SK-N-SH (cell line): ENCODE measurements at regions not wholly inside any gene's neighbourhood (a gene's known extent, or its start where the extent isn't known, plus 50 kb on each side); places are given as distances from the start of the nearest gene placed in this dataset.

Source experiments
- CTCF ChIA-PET: fragments of 300-600, 350-600 bp; formaldehyde crosslinking; extraction: SDS; loops from one replicate; lab custom pipeline; 2021; lab: Yijun Ruan, JAX
- POLR2A ChIA-PET: fragments of 350-600 bp; sonication (Branson Sonifier 250); formaldehyde crosslinking; extraction: SDS; loops from one replicate; lab custom pipeline; 2020; ENCODE audit warnings: antibody characterized with exemption, inconsistent platforms; lab: Yijun Ruan, JAX
- DNase-seq: peaks from one replicate; pipeline ENCODE4 v3.0.0; 2012
- H2AFZ ChIP-seq: fragments of 200-600 bp; sonication (generic); 2 replicates; pipeline ENCODE4 v1.8.1; 2016; ENCODE audit warnings: antibody characterized with exemption, mild to moderate bottlenecking, low read depth
- H3F3A ChIP-seq: fragments of 200-600 bp; sonication (generic); replicated peaks from 2 replicates; pipeline ENCODE3; 2016; ENCODE audit warnings: antibody characterized with exemption, mild to moderate bottlenecking; ENCODE audit not compliant: insufficient read depth
- H3K27ac ChIP-seq, 2 experiments: fragments of 200-500 bp in 1 of 2; fragments of 200-600 bp in 1 of 2; sonication (Bioruptor generic) in 1 of 2; sonication (generic), shearing (Covaris generic) in 1 of 2; 2 replicates each; pipeline versions ENCODE4 v1.5.1 to v1.6.1; 2014 to 2016; ENCODE audit warnings: low read depth in 2 of 2, inconsistent platforms in 1 of 2, low read length in 1 of 2, mild to moderate bottlenecking in 1 of 2, mixed read lengths in 1 of 2
- H3K27me3 ChIP-seq: fragments of 200-600 bp; sonication (generic), shearing (Covaris generic); 2 replicates; pipeline ENCODE4 v1.6.1; 2016; ENCODE audit warnings: mixed run types; ENCODE audit not compliant: insufficient read depth
- H3K36me3 ChIP-seq, 2 experiments: fragments of 200-500 bp in 1 of 2; fragments of 200-600 bp in 1 of 2; sonication (Bioruptor generic) in 1 of 2; sonication (generic) in 1 of 2; replicated peaks in 1 of 2; 2 replicates each; pipeline versions ENCODE3 to v1.5.1; 2014 to 2016; ENCODE audit warnings: low read length in 1 of 2, mild to moderate bottlenecking in 1 of 2; ENCODE audit not compliant: insufficient read depth in 2 of 2, control insufficient read depth in 1 of 2
- H3K4me1 ChIP-seq, 2 experiments: fragments of 200-500 bp in 1 of 2; fragments of 200-600 bp in 1 of 2; sonication (Bioruptor generic) in 1 of 2; sonication (generic), shearing (Covaris generic) in 1 of 2; 2 replicates each; pipeline versions ENCODE4 v1.5.1 to v1.6.1; 2014 to 2016; ENCODE audit warnings: low read depth in 1 of 2, low read length in 1 of 2, mixed run types in 1 of 2; ENCODE audit not compliant: insufficient read depth in 2 of 2, control insufficient read depth in 1 of 2
- H3K4me2 ChIP-seq: fragments of 200-600 bp; sonication (generic), shearing (Covaris generic); 2 replicates; pipeline ENCODE4 v1.6.1; 2017; ENCODE audit warnings: mixed run types
- H3K4me3 ChIP-seq, 2 experiments: fragments of 200-500 bp in 1 of 2; fragments of 200-600 bp in 1 of 2; sonication (Bioruptor generic) in 1 of 2; sonication (generic), shearing (Covaris generic) in 1 of 2; 2 replicates each; pipeline versions ENCODE4 v1.5.1 to v1.8.1; 2014 to 2016; ENCODE audit warnings: low read depth in 2 of 2, inconsistent platforms in 1 of 2, low read length in 1 of 2, mild to moderate bottlenecking in 1 of 2, mixed read lengths in 1 of 2, moderate library complexity in 1 of 2
- H3K79me2 ChIP-seq: fragments of 200-600 bp; sonication (generic); 2 replicates; pipeline ENCODE4 v1.8.1; 2017; ENCODE audit warnings: mild to moderate bottlenecking; ENCODE audit not compliant: insufficient read depth
- H3K9ac ChIP-seq: fragments of 200-600 bp; sonication (generic); 2 replicates; pipeline ENCODE4 v1.6.1; 2017; ENCODE audit warnings: mixed run types
- H3K9me2 ChIP-seq: fragments of 200-600 bp; sonication (generic); 2 replicates; pipeline ENCODE4 v1.6.1; 2017; ENCODE audit warnings: mixed run types
- H3K9me3 ChIP-seq: fragments of 200-600 bp; sonication (generic); 2 replicates; pipeline ENCODE4 v1.6.1; 2017; ENCODE audit warnings: mixed run types, mild to moderate bottlenecking, moderate library complexity
- H4K20me1 ChIP-seq: fragments of 200-600 bp; sonication (generic); 2 replicates; pipeline ENCODE4 v1.6.1; 2017; ENCODE audit warnings: mild to moderate bottlenecking, mixed run types; ENCODE audit not compliant: insufficient read depth
- CHD2 ChIP-seq: fragments of 150-350 bp; IDR thresholded peaks from 2 replicates; pipeline ENCODE4 v1.6.1; 2018; ENCODE audit warnings: low read length; ENCODE audit not compliant: partially characterized antibody
- GATA2 ChIP-seq: sonication (generic); formaldehyde crosslinking; IDR thresholded peaks from 2 replicates; pipeline ENCODE4 v1.5.0; 2020; ENCODE audit warnings: mild to moderate bottlenecking, missing genetic modification reagents
- MXI1 ChIP-seq: IDR thresholded peaks from 2 replicates; pipeline ENCODE4 v1.6.1; 2012; ENCODE audit warnings: mild to moderate bottlenecking, low read depth, low read length, improper control_type of control experiment
- RCOR1 ChIP-seq: fragments of 150-350 bp; IDR thresholded peaks from 2 replicates; pipeline ENCODE4 v1.6.1; 2017; ENCODE audit warnings: antibody characterized with exemption, low read length
- RFX5 ChIP-seq: IDR thresholded peaks from 2 replicates; pipeline ENCODE4 v1.6.1; 2012; ENCODE audit warnings: mild to moderate bottlenecking, improper control_type of control experiment, low read length
- TEAD4 ChIP-seq: IDR thresholded peaks from 2 replicates; pipeline ENCODE4 v1.4.0; 2012; ENCODE audit warnings: mild to moderate bottlenecking, borderline replicate concordance; ENCODE audit not compliant: insufficient read depth
- WGBS: methylation state at CpG from one replicate; pipeline ENCODE4 v1.1.6; 2017; ENCODE audit warnings: low lambda C conversion rate; 5-methylcytosine and 5-hydroxymethylcytosine counted together
- TF ChIP-seq, protein P1 (sequence below): IDR thresholded peaks from 2 replicates; pipeline ENCODE4 v1.4.0; 2012; ENCODE audit warnings: low read depth, borderline replicate concordance
- TF ChIP-seq, protein P2 (sequence below): fragments of 200-600 bp; sonication (generic); IDR thresholded peaks from 2 replicates; pipeline ENCODE4 v1.6.1; 2017; ENCODE audit warnings: antibody characterized with exemption, mild to moderate bottlenecking, moderate library complexity
- TF ChIP-seq, protein P3 (sequence below): IDR thresholded peaks from 2 replicates; pipeline ENCODE4 v1.6.1; 2012; ENCODE audit warnings: mild to moderate bottlenecking, low read depth, low read length, moderate library complexity
- TF ChIP-seq, protein P4 (sequence below): fragments of 150-350 bp; IDR thresholded peaks from 2 replicates; pipeline ENCODE4 v1.6.1; 2017; ENCODE audit warnings: antibody characterized with exemption, low read length, low read depth, borderline replicate concordance
- TF ChIP-seq, protein P5 (sequence below): IDR thresholded peaks from 2 replicates; pipeline ENCODE4 v1.4.0; 2012; ENCODE audit warnings: low read depth
- TF ChIP-seq, protein P6 (sequence below): fragments of 150-350 bp; IDR thresholded peaks from 2 replicates; pipeline ENCODE4 v1.6.1; 2016; ENCODE audit warnings: mild to moderate bottlenecking, low read depth, low read length

DNA sequence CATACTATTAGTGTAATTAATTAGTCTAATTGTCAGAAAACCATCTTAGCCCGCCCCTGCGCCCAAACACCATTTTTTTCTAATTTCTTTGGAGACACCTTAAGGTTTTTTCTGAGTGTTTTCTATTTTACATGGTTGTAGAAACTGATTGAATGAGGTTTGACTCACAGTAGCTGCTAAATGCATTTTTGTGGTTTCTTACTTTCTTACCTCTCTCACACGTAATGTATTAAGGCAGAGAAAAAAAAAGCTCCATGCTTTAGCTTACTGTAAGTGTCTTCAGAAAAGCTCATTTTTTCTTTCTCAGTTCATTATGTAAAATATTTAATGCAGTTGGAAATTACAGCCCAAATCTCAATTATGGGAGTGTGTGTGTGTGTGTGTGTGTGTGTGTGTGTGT, 548.5 kb upstream of the LRRTM4 start:
- no peaks in the 10 kb centered on the region for H3K36me3 ChIP-seq
- no peak for DNase-seq
- no peaks in the 10 kb centered on the region for H3F3A ChIP-seq
- H4K20me1 ChIP-seq, result no peaks in the 10 kb centered on the region
- POLR2A ChIA-PET, result no interaction called here
- CTCF ChIA-PET, result no interaction called here
- 21% methylated on average over 3 of the region's 3 CpGs for WGBS
- H3K27ac ChIP-seq, result no peak overlapping the region
- H3K4me2 ChIP-seq, result no peak overlapping the region
- no peaks in the 10 kb centered on the region for H3K9me3 ChIP-seq
- H3K9me2 ChIP-seq, result no peaks in the 10 kb centered on the region
- H2AFZ ChIP-seq, result no peak overlapping the region
- H3K9ac ChIP-seq, result no peak overlapping the region
- TF ChIP-seq GATA2 (no peak), MXI1 (no peak), RCOR1 (no peak), TEAD4 (no peak), RFX5 (no peak), CHD2 (no peak)
- TF ChIP-seq, protein P1, sequence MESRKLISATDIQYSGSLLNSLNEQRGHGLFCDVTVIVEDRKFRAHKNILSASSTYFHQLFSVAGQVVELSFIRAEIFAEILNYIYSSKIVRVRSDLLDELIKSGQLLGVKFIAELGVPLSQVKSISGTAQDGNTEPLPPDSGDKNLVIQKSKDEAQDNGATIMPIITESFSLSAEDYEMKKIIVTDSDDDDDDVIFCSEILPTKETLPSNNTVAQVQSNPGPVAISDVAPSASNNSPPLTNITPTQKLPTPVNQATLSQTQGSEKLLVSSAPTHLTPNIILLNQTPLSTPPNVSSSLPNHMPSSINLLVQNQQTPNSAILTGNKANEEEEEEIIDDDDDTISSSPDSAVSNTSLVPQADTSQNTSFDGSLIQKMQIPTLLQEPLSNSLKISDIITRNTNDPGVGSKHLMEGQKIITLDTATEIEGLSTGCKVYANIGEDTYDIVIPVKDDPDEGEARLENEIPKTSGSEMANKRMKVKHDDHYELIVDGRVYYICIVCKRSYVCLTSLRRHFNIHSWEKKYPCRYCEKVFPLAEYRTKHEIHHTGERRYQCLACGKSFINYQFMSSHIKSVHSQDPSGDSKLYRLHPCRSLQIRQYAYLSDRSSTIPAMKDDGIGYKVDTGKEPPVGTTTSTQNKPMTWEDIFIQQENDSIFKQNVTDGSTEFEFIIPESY, result no peak
- TF ChIP-seq, protein P2, sequence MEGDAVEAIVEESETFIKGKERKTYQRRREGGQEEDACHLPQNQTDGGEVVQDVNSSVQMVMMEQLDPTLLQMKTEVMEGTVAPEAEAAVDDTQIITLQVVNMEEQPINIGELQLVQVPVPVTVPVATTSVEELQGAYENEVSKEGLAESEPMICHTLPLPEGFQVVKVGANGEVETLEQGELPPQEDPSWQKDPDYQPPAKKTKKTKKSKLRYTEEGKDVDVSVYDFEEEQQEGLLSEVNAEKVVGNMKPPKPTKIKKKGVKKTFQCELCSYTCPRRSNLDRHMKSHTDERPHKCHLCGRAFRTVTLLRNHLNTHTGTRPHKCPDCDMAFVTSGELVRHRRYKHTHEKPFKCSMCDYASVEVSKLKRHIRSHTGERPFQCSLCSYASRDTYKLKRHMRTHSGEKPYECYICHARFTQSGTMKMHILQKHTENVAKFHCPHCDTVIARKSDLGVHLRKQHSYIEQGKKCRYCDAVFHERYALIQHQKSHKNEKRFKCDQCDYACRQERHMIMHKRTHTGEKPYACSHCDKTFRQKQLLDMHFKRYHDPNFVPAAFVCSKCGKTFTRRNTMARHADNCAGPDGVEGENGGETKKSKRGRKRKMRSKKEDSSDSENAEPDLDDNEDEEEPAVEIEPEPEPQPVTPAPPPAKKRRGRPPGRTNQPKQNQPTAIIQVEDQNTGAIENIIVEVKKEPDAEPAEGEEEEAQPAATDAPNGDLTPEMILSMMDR, result no peak
- TF ChIP-seq, protein P3, sequence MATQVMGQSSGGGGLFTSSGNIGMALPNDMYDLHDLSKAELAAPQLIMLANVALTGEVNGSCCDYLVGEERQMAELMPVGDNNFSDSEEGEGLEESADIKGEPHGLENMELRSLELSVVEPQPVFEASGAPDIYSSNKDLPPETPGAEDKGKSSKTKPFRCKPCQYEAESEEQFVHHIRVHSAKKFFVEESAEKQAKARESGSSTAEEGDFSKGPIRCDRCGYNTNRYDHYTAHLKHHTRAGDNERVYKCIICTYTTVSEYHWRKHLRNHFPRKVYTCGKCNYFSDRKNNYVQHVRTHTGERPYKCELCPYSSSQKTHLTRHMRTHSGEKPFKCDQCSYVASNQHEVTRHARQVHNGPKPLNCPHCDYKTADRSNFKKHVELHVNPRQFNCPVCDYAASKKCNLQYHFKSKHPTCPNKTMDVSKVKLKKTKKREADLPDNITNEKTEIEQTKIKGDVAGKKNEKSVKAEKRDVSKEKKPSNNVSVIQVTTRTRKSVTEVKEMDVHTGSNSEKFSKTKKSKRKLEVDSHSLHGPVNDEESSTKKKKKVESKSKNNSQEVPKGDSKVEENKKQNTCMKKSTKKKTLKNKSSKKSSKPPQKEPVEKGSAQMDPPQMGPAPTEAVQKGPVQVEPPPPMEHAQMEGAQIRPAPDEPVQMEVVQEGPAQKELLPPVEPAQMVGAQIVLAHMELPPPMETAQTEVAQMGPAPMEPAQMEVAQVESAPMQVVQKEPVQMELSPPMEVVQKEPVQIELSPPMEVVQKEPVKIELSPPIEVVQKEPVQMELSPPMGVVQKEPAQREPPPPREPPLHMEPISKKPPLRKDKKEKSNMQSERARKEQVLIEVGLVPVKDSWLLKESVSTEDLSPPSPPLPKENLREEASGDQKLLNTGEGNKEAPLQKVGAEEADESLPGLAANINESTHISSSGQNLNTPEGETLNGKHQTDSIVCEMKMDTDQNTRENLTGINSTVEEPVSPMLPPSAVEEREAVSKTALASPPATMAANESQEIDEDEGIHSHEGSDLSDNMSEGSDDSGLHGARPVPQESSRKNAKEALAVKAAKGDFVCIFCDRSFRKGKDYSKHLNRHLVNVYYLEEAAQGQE, result no peak
- TF ChIP-seq, protein P4, sequence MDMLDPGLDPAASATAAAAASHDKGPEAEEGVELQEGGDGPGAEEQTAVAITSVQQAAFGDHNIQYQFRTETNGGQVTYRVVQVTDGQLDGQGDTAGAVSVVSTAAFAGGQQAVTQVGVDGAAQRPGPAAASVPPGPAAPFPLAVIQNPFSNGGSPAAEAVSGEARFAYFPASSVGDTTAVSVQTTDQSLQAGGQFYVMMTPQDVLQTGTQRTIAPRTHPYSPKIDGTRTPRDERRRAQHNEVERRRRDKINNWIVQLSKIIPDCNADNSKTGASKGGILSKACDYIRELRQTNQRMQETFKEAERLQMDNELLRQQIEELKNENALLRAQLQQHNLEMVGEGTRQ, result no peak
- TF ChIP-seq, protein P5, sequence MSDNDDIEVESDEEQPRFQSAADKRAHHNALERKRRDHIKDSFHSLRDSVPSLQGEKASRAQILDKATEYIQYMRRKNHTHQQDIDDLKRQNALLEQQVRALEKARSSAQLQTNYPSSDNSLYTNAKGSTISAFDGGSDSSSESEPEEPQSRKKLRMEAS, result no peak
- TF ChIP-seq, protein P6, sequence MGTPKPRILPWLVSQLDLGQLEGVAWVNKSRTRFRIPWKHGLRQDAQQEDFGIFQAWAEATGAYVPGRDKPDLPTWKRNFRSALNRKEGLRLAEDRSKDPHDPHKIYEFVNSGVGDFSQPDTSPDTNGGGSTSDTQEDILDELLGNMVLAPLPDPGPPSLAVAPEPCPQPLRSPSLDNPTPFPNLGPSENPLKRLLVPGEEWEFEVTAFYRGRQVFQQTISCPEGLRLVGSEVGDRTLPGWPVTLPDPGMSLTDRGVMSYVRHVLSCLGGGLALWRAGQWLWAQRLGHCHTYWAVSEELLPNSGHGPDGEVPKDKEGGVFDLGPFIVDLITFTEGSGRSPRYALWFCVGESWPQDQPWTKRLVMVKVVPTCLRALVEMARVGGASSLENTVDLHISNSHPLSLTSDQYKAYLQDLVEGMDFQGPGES, result no peak
- H3K27me3 ChIP-seq, result no peaks in the 10 kb centered on the region
- H3K4me3 ChIP-seq, result no peak overlapping the region
- H3K4me1 ChIP-seq, result no peaks in the 10 kb centered on the region; a peak in 2 of 4 replicates
- no peaks in the 10 kb centered on the region for H3K79me2 ChIP-seq
